ENCODE measurements at regions not wholly inside any gene's neighbourhood (a gene's known extent, or its start where the extent isn't known, plus 50 kb on each side); places are given as distances from the start of the nearest gene placed in this dataset.

DNA sequence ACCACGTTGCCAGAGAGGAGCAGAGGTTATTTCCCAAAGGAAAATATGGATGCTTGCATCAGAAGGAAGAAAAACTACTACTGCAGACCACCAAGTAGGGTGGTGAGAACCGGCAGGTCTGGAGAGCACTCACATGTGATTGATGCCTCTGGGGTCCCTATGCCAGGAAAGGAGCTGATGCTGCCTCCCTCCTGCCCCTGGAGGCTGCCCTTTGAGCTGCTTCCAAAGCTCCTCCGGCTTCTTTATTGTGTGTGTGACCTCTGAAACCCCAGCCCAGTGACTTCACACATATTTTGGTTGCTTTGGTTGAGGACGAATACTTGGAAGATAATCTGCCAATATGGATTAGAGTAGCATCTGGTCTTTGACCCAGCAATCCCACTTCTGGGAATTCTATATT lies 133.4 kb downstream of the AACS start:
- 19 to 35% (median 25%) methylated on average over 4 of the region's 4 CpGs for WGBS, 5 donors
- DNase-seq = no peak
- Histone ChIP-seq H3K9me3 (peaks cover 0 to 12% (median 3%) of the 10 kb centered on the region in 4 donors), H3K27me3 (peaks cover 0 to 43% (median 12%) of the 10 kb centered on the region in 3 donors), H3K36me3 (no peaks in the 10 kb centered on the region), H3K27ac (no peak overlapping the region), H3K4me3 (no peak overlapping the region), H3K4me1 (peaks cover 0 to 7% (median 0%) of the 10 kb centered on the region in 4 donors)
- TF ChIP-seq POLR2AphosphoS5 (IDR thresholded peaks at IDR 0.05) (no peak), POLR2A (IDR thresholded peaks at IDR 0.05) (no peak), EP300 (IDR thresholded peaks at IDR 0.05) (no peak)
- TF ChIP-seq, protein P1, sequence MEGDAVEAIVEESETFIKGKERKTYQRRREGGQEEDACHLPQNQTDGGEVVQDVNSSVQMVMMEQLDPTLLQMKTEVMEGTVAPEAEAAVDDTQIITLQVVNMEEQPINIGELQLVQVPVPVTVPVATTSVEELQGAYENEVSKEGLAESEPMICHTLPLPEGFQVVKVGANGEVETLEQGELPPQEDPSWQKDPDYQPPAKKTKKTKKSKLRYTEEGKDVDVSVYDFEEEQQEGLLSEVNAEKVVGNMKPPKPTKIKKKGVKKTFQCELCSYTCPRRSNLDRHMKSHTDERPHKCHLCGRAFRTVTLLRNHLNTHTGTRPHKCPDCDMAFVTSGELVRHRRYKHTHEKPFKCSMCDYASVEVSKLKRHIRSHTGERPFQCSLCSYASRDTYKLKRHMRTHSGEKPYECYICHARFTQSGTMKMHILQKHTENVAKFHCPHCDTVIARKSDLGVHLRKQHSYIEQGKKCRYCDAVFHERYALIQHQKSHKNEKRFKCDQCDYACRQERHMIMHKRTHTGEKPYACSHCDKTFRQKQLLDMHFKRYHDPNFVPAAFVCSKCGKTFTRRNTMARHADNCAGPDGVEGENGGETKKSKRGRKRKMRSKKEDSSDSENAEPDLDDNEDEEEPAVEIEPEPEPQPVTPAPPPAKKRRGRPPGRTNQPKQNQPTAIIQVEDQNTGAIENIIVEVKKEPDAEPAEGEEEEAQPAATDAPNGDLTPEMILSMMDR (IDR thresholded peaks at IDR 0.05) = no peak
- intact Hi-C loops (cut with DNase I; ENCODE audit: low total_unique reads) = no loop called here

DNA sequence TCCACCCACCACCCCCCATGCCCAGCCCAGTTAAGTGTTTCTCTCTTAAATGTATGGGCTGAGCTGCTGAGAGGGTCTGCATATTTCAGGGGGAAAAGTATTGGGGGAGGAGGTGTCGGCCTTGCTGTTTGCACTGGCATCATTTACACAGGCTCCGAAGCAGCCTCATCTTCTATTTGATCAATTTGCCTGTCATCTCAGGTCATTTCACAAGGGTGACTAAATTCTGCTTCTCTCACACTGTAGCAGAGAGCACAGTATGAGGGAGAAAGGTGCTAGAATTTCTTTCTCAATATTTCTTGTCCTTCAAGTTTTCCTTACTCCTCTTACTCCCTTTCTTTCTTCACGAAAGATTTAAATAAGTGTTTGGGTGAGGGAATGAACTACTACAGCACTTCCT lies 135.9 kb downstream of the AACS start:
- H3K27ac ChIP-seq = no peak overlapping the region
- H3K4me3 ChIP-seq = no peak overlapping the region
- WGBS, 5 donors = 75 to 86% (median 79%) methylated on average over 3 of the region's 3 CpGs
- TF ChIP-seq POLR2AphosphoS5 (IDR thresholded peaks at IDR 0.05) = no peak
- no peak for TF ChIP-seq EP300 (IDR thresholded peaks at IDR 0.05)
- TF ChIP-seq, protein P1 (IDR thresholded peaks at IDR 0.05) = no peak
- no peak for TF ChIP-seq POLR2A (IDR thresholded peaks at IDR 0.05)
- no peaks in the 10 kb centered on the region for H3K4me1 ChIP-seq
- H3K36me3 ChIP-seq = no peaks in the 10 kb centered on the region
- DNase-seq = no peak
- H3K27me3 ChIP-seq = peaks cover 0 to 38% (median 5%) of the 10 kb centered on the region in 3 donors
- peaks cover 0 to 12% (median 3%) of the 10 kb centered on the region in 4 donors for H3K9me3 ChIP-seq
- intact Hi-C loops (cut with DNase I; ENCODE audit: low total_unique reads) = no loop called here

DNA sequence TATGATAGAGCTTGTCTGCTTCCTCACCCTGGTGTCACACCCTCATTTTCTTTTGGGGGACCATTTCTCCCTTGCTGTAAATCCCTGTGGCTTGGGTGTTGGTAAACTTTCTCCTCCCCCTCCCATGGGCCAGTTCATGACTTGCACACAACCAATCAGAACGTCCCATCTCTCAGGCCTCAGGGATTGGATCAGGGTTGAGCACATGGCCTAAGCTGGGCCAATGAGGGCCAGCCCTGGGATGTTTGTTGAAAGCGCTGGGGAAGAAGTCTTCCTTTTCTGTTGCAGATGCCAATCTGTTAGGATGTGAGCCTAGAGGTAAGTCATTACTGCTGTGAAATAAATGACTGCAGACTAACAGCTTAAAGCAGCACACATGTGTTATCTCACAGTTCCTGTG lies 136.7 kb downstream of the AACS start:
- 71 to 91% (median 78%) methylated on average over 2 of the region's 2 CpGs for WGBS, 5 donors
- peaks cover 0 to 46% (median 5%) of the 10 kb centered on the region in 3 donors for H3K27me3 ChIP-seq
- peaks cover 0 to 12% (median 3%) of the 10 kb centered on the region in 4 donors for H3K9me3 ChIP-seq
- H3K36me3 ChIP-seq = no peaks in the 10 kb centered on the region
- TF ChIP-seq POLR2AphosphoS5 (IDR thresholded peaks at IDR 0.05) = no peak
- no peak for TF ChIP-seq POLR2A (IDR thresholded peaks at IDR 0.05)
- TF ChIP-seq, protein P1 (IDR thresholded peaks at IDR 0.05) = no peak
- no peak for TF ChIP-seq EP300 (IDR thresholded peaks at IDR 0.05)
- no peaks in the 10 kb centered on the region for H3K4me1 ChIP-seq
- no peak overlapping the region for H3K4me3 ChIP-seq
- no peak overlapping the region for H3K27ac ChIP-seq
- no peak for DNase-seq
- intact Hi-C loops (cut with DNase I; ENCODE audit: low total_unique reads) = no loop called here

DNA sequence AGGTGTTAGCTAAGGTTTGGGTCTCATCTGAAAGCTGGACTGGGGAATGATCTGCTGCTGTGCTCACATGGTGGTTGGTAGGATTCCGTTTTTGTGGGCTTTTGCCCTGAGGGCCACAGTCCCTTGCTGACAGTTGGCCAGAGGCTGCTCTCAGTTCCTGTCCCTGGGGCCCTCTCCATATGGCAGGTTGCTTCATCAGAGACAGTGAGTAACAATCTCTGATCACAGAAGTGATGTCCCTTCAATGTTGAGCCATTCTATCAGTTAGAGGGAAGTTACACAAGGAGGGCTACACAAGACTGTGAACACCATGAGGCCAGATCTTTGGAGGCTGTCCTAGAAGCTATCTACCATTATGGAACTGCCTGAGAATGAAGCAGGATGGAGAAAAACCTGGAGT lies 137.2 kb downstream of the AACS start:
- no peak overlapping the region for H3K4me3 ChIP-seq
- no peaks in the 10 kb centered on the region for H3K4me1 ChIP-seq
- TF ChIP-seq EP300 (IDR thresholded peaks at IDR 0.05) (no peak), POLR2AphosphoS5 (IDR thresholded peaks at IDR 0.05) (no peak), POLR2A (IDR thresholded peaks at IDR 0.05) (no peak)
- TF ChIP-seq, protein P1 (IDR thresholded peaks at IDR 0.05) = no peak
- H3K36me3 ChIP-seq = no peaks in the 10 kb centered on the region
- intact Hi-C loops (cut with DNase I; ENCODE audit: low total_unique reads) = no loop called here
- H3K27me3 ChIP-seq = peaks cover 0 to 46% (median 5%) of the 10 kb centered on the region in 3 donors
- DNase-seq = no peak
- no peak overlapping the region for H3K27ac ChIP-seq
- 74 to 100% (median 92%) methylated on average over 1 of the region's 1 CpG; no CpG with 5 or more reads in 1 of the 5 donors for WGBS, 5 donors
- peaks cover 0 to 12% (median 3%) of the 10 kb centered on the region in 4 donors for H3K9me3 ChIP-seq

All from stomach (tissue), 8 donors.